ENCODE measurements at regions not wholly inside any gene's neighbourhood (a gene's known extent, or its start where the extent isn't known, plus 50 kb on each side); places are given as distances from the start of the nearest gene placed in this dataset.

DNA sequence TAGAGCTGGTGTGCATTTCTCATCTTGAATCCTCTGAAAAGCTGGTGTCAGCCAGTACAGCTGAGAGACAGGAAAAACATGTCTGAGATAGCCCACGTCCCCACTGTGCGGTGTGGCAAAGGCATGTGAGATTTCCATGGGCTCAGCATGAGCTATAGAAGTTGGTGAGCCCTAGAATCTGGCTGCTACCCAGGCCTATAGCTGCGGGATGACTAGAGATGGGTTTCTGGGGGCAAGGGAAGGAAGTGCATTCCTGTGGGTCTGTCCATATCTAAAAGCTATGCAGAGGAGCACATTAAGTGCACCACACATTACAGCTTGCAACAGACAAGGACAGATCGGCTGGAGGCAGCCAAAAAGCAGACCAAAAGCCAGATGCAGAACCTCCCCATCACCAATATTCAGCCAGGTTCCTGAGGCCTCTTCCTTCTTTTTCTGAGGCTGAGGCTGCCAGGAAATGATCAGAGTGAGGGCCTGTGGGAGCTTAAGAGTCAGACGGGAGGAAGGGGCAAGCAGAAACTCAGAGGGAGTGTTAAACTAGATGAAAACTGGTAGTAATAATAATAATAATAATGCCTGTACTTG, 55.8 kb upstream of the RANBP3L start:
- TF ChIP-seq POLR2AphosphoS5 (IDR thresholded peaks at IDR 0.05; ENCODE audit: borderline replicate concordance, low read depth, low read length) (no peak), EZH2 (IDR thresholded peaks at IDR 0.05) (no peak), FOXP2 (optimal IDR thresholded peaks at IDR 0.05; ENCODE audit: control extremely low read depth, extremely low read length, insufficient read depth) (no peak)
